ENCODE measurements at regions not wholly inside any gene's neighbourhood (a gene's known extent, or its start where the extent isn't known, plus 50 kb on each side); places are given as distances from the start of the nearest gene placed in this dataset.

DNA sequence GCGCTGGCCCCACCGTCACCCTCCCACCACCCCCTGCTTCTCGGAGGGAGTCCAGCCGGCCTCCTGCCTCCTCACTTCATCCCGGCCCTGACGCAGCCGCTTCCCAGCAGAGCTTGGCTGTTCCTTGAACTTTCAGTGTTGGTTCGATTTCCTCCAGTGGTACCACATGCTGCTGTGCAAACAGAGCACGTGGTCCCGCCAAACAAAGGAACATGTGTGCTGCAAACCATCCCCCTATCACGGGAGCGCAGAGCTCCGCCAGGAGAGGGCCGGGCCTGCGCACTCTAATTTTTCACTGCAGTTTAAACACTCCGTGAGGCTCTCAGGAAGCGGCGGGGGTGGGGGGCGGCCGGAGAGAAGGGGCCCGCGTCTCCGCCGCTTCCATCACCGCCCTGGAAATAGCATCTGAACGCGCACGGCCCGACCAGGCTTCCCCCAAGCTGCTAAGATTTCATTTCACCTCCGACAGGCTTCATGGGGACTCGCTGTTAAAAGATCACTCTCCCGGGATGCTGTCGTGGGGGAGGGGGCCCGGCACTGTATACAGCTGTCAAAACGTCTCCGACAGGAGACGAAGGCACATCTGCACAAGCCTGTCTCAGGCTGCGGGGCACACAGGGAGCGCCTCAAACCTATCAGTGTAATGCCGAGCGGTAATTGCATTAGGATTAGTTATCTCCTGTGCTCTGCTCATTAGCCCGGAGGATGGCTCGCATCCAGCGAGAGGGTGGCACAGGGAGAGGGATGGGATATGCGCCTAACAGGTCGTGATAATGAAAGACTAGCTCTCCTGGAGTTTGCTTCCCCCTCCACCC lies 269.9 kb upstream of the SORL1-AS1 start:
- peak; percentile 53 for DNase-seq

DNA sequence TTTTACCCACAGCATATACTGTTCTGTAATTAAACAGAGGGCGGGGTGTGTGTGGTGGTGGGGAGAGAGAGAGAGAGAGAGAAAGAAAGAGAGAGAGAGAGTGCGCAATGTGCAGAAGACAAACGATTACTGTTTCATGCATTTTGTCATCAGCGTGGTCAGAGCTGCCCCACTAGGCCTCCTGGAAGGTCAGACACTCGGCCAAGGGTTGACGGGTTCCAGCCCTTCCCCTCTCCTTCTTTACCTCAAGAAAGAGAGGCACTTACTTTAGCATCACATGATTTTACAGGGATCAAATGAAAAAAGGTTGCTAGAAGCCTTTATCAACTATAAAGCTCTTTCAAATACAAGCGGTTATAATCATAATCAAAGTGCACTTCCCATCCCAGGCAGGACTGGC lies 269.2 kb upstream of the SORL1-AS1 start:
- DNase-seq, result no peak

DNA sequence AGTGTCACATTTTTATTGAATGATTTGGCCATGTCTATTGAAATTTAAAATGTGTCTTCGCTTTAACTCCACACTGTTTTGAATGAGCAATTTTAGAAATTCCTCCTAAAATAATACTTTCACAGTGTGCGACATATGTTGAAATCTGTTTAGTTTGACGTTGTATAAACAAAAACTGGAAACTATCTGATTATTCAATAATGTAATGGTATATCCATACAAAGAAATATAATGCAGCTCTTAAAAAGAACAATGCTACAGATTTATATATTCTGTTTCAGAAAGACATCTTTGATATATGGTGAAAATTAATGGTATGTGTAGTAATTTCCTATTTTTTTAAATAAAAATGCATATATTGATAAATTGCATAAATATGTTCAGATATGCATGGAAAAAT lies 268.7 kb upstream of the SORL1-AS1 start:
- DNase-seq, result no peak

DNA sequence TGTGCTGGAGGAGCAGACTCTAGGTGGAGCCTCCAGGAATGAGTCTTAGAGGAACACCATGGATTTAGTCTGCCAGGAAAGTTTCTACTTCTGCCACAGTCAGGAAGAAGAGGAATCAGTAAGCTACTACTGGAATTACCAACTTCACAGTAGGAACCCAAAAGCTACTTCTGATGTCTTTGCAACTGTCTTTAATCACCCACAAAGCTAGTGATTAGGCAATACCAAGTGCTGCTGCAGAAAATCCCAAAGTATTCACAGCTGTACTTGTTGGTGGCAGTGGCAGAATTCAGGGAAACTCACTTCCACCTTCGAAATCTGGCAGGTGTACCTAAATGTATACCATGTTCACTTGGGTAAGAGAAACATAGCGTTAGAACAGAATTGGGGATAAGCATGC lies 264.5 kb upstream of the SORL1-AS1 start:
- no peak for DNase-seq

DNA sequence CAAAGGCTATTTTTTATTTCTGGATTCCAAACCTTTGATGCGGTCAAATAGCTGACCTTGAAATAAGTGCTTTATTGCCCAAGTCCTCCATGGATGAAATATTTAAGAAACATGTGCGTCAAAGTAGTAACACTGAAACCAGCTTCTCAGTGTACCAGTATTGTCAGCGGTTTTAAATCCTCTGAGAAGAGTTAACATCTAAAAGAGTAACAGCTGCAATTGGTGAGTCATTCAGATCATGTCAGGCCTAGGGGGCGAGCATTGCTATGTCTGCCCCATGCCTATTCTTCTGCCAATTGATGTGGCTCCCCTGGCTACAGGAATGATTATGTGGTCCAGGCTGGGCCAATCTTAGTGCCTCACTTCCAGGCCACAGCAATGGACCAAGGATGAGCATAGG lies 263.3 kb upstream of the SORL1-AS1 start:
- no peak for DNase-seq

DNA sequence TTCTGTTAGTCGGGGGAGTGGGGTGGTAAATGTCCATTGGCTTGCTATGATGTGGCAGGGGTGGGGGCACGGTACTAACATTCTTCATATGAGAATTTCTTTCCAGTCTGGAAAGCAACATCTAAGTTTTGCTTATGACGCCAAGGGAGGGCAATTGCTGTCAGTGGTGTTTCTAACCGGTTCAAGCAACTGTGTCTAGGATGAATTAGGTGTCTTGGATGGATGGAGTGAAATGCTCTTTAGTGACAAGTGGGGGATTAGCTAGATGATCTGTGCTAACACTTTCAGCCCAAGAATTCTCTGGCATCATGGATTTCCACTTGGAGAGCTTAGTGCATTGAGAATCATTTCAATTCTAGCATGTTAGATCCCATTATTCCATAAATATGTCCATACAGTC lies 262.6 kb upstream of the SORL1-AS1 start:
- DNase-seq, result no peak

DNA sequence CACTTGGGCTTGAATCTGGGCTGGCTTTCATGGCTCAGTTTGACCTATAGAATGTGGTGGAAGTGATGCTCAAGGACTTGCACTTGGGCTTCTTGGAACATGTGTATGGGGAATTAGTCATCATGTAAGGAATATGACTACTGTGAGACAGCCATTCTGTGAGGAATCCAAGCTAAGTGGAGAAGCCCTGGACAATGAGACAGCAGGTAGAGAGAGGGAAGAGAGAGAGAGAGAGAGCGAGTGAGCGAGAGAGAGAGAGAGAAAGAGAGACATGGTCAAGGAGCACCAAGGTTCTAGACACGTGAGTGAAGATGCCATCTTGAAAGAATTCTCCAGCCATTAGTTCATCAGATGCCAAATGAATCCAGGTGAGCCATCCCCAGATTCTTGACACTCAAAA lies 261.6 kb upstream of the SORL1-AS1 start:
- no peak for DNase-seq

DNA sequence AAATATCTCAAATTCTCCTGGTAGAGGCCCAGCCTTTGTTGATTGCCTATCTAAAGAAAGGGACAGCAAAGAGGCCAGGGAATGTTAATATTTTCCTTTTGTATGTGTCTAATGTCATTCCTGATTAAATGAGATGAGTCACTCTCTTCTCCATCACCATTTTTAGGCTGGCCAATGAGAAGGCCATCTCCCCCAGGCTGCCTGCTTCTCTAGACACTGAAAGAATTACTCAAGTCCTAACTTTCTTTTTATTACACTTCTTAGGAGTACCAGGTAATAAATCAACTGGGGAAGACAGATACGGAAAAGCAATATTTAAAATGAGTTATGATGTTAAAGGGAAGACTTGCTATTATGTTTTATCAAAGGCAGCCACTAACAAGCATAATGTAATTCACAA lies 259.2 kb upstream of the SORL1-AS1 start:
- DNase-seq, result no peak

DNA sequence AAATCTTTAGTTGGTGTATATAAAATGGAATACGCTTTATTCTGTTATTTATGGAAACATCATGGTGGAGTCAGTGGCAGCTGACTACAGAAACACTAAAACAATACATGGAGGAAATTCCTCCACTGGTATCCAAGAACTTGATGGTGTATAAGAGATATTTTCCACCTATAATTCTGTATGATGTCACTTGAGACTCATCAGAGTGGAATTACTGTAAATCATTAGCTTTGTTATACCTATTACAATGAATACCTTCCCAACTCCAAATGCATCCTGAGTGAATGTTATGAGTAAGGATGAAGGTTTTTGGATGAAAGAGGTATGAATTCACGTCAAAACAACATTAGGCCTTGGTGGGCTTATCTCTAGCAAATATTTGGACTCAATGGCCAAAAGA lies 258.5 kb upstream of the SORL1-AS1 start:
- no peak for DNase-seq

DNA sequence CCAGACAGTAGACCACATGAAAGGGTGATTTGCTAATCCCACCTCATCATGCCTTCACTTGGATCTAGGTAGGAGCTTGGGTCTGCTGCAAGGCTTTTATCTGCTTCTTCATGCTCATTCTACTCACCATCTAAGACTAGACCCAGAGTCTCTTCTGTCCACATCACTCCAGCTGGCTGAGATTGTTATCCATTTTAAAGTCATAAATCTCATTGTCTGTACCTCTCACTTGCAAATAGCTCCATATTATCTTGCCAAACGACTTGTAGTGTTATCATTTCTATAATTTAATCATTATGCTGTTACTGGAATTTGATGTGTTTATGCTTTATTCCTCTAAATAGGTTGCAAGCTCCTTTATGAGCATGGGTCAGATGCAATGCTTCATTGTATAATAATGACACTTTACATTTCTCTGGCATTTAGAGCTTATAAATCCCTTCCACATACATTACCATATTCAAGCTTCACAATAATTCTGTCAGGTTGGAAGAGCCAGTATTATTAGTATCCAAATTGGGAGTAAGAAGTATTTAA lies 254.2 kb upstream of the SORL1-AS1 start:
- no peak for DNase-seq

DNA sequence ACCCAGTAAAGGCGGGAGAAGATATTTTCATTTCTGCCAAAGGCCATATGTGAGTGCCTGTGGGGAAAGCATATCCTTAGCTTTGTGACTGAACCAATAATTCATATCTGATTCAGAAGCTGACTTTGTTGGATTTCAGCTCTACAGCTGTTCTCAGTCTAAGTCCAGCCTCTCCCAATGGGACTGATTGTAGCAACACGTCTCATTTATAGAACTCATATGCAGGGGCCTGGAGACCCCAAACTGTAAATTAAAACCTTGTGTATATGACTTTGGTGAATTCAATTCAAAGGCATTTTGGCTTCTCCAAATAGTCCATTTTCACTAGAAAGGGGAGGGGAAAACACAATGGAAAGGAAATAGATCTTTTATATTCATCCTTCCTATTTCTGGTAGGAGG lies 250.4 kb upstream of the SORL1-AS1 start:
- no peak for DNase-seq

DNA sequence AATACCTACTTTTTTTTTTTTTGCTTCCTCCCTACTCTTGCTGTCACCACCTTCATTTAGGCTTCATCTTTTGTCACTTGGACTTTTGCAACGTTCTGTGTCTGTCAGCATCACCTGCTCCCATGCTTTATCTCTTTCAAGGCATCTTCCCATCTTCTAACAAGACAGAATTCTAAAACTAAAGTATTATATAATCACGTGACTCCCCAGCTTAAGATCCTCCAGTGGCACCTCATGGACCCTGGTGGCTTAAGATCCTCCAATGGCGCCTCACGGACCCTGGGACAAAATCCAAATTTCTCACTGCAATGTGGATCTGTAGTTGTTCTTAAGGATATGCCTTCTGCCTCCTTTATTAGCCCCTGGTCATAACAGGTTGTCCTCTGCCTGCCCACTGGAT lies 248.2 kb upstream of the SORL1-AS1 start:
- no peak for DNase-seq

DNA sequence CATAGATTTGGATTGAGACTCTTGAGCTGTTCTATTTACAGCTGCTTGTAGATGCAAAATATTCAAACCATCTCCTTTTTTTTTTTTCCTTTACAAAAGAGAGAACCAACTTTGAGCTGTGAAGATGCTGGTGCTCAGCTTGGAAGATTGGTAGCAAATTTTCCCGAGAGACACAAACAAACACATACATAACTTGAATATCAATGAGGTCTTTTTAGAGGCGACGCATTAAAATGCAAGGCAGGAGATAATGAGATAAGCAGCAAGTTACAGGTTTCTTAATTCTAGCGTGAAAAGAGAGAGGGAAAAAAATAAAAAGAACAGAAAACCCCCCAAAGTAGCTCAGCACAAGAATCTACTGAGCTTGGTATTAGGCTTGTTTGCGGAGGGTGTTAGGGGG lies 247.0 kb upstream of the SORL1-AS1 start:
- DNase-seq, result no peak

DNA sequence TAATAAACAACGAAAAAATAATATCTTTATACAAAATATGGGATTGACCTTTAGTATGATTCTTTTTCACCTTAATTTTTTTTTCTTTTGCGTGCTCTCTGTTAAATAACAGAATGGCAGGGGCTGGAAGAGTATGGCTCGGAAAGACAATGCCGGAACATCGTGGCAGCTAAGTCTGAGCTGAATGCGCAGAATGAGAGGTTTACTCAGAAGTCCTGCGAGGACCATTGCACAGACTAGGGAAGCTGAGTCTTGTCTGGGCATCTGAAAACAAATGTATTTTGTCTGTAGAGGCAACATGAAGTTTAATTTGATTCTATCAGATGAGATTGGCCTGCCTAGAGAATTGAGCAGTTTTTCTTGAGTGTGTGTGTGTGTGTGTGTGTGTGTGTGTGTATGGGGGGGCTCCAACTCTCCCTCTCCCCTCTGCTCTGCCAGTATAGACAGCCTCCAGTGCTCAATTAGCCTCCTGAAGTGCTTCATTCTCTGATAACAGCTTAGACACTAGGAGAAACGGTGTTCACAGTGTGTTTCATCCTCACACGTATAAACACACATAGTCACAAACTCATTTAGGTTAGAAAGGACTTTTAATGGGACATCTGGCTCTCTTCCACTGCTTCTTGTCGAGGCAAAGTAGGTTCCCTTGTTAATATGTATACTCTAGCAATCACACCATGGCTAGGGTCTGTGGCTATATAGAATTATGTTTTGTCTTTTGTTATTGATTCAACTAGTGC lies 244.3 kb upstream of the SORL1-AS1 start:
- no peak for DNase-seq

DNA sequence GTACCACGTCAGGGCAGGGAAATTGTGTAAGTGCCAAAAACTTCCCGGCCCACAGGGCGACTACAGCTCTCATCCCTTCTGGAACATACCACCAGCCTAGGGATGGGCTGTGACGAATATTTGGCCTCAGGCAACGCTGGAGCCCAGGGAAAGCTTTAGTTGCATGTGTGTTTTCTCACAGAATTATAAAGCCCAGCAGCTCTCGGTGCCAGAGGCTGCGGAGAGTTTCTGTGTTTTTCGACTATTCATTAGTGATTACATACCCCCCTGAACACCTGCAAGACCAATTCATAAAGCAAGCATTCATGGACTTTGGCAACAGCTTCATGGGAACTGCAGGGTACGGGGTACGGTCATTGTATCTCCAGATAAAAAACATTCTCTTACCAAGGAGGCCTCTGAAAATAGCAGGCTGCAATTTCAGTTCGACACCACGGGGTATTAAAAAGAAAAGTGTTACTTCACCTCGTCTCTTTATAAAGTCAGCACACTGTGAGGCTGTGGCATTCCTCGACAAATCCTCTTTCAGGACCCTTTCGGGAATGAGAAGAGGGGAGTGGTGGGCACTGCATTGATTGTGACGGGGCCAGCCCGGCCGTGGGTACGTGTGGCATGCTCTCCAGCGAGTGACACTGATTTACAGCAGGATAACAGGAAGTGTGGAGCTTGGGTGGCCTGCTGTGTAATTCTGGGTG lies 243.6 kb upstream of the SORL1-AS1 start:
- no peak for DNase-seq

DNA sequence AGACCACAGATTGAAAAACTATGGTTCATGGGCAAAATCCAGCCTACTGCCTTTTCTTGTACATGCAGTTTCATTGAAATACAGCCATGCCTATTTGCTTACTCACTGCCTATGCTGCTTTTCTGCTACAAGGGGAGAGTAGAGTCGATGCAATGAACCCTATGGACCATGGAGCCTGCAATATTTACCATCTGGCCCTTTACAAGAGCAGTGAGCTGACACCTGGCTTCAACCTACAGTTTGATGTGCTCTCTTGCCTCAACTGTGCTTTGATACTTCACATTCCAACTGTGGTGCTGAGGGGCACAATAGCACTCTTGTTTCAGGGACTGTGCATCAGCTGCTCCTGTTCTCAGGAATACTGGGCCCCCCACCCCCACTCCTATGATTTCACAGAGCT lies 239.5 kb upstream of the SORL1-AS1 start:
- DNase-seq, result no peak

DNA sequence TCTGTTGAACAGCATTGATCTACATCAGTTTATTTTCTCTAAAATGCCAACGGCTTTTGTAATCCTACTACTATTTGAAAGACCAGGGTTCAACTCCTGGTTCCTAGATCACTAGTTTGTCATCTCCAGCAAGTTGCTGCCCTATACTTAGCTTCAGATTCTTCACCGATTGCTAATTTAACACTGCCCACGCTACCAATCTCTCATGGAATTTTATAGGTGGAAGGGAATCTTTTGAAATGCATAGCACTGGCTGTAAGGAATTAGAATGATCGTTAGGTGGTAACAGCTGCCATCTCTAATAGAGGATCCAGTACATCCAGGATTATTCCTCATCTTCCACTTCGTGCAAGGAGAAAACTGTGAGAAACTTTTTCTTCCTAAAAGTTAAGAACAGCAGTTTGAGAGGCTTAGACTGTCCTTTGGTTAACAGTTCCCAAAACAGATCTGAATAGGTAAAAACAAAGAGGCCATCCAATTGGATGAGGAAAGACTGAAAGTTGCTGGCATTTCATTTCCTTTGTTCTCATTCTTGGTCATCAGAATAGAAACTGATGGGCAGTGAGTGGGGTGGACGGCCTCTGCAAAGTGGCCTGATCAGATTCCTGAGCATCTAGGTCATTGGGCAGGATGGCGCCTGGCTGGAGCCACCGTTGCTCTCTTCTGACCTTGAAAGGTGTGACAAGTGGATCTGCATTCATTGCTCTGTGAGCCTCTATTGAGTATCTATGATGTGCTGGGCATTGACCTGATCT lies 236.3 kb upstream of the SORL1-AS1 start:
- no peak for DNase-seq

DNA sequence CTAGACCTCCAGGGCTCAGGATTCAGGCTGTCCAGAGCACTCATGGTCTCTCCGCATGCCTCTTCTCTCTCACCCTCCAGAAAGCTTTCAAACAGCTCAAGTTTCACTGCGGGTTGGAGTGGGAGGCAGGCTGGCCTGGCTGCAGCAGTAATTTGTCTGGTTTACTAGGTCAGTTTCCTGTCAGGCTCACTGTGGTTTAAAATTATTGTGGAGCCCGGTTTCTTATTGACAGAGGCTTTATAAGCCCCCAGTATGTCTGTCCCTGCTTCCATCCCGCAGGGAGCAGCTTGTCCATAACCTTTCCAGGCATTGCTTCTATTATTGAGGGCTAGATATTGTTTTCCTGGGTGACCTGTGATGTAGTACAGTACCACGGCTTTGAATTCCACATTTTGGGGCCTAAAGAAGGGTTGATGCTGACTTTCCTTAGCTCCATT lies 235.3 kb upstream of the SORL1-AS1 start:
- peak; percentile 11 for DNase-seq

DNA sequence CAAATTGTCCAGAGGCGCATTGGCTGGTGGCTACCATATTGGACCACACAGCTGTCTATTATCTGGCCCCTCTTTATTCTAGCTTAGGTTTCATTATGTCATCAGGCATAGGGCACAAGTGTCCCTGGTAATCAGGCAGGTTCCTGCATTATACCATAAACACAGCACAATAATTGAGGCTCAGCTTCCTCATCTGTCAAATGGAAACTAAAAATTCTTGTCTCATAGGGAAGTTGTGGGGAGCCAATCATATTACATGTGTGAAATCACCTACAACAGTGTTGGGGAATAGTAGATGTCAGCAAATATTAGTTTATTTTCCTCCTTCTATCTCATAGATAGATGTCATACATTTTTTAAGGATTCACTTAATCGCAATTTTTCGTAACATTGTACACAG lies 231.0 kb upstream of the SORL1-AS1 start:
- DNase-seq, result no peak

Measured in HCEC 1CT (cell line).